Upper lobe of right lung (tissue), 1 donor: ENCODE measurements at regions not wholly inside any gene's neighbourhood (a gene's known extent, or its start where the extent isn't known, plus 50 kb on each side); places are given as distances from the start of the nearest gene placed in this dataset.
A peak's percentile ranks its signal among the peaks of the same experiment; 100 is the strongest.

Source experiments
- ATAC-seq: fragments of 200-7000 bp; cut with Tn5 transposase; one replicate; pipeline ENCODE4 v1.9.1; 2020; ENCODE audit warnings: mild to moderate bottlenecking, moderate library complexity
- DNase-seq: peaks from one replicate; pipeline ENCODE4 v3.0.0-alpha.2; 2020
- H3K27ac ChIP-seq: fragments of 200-600 bp; one replicate; pipeline ENCODE4 v1.8.0; 2022
- H3K27me3 ChIP-seq: fragments of 200-600 bp; one replicate; pipeline ENCODE4 v1.8.0; 2022; ENCODE audit warnings: mild to moderate bottlenecking
- H3K36me3 ChIP-seq: fragments of 200-600 bp; one replicate; pipeline ENCODE4 v1.8.0; 2022
- H3K4me1 ChIP-seq: fragments of 200-600 bp; one replicate; pipeline ENCODE4 v1.8.0; 2022
- H3K4me3 ChIP-seq: fragments of 200-600 bp; one replicate; pipeline ENCODE4 v1.8.0; 2022; ENCODE audit warnings: mild to moderate bottlenecking
- H3K9me3 ChIP-seq: fragments of 200-600 bp; one replicate; pipeline ENCODE4 v1.8.0; 2022
- intact Hi-C: fragments of 100-400 bp; cut with DNase I; formaldehyde crosslinking; loops from one replicate; pipeline ENCODE4 v1.11.0; 2022
- TF ChIP-seq, protein P1 (sequence below): fragments of 200-600 bp; IDR thresholded peaks from one replicate; pipeline ENCODE4 v1.8.0; 2022; ENCODE audit warnings: antibody characterized with exemption
- donor health status: DM: no; HTN: yes; CAD: no; lungs with severe emphysema.

DNA sequence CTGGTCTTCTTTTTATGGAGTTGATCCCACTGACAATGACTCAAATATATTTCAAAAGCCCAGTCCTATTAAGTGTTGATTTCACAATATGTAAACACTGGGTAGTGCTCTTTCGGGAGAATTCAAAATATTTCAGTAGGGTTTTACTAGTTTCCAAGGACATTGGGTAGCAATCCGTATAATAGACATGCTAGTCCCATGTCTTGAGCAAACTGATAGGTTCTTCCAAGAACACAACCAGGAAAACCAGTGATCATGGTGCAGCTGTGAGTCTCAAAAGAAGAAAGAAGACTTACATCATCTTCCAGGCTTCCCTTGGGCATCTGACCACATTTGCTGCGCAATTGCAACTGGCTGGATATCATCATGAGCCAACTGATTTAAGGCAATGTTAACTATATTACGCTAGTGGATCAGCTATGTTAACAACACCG lies 59.3 kb upstream of the APBB1IP start:
- TF ChIP-seq, protein P1, sequence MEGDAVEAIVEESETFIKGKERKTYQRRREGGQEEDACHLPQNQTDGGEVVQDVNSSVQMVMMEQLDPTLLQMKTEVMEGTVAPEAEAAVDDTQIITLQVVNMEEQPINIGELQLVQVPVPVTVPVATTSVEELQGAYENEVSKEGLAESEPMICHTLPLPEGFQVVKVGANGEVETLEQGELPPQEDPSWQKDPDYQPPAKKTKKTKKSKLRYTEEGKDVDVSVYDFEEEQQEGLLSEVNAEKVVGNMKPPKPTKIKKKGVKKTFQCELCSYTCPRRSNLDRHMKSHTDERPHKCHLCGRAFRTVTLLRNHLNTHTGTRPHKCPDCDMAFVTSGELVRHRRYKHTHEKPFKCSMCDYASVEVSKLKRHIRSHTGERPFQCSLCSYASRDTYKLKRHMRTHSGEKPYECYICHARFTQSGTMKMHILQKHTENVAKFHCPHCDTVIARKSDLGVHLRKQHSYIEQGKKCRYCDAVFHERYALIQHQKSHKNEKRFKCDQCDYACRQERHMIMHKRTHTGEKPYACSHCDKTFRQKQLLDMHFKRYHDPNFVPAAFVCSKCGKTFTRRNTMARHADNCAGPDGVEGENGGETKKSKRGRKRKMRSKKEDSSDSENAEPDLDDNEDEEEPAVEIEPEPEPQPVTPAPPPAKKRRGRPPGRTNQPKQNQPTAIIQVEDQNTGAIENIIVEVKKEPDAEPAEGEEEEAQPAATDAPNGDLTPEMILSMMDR, result no peak
- H3K36me3 ChIP-seq, result no peaks in the 10 kb centered on the region
- H3K4me3 ChIP-seq, result no peak overlapping the region
- ATAC-seq (peak; percentile 39), DNase-seq (no peak)
- H3K9me3 ChIP-seq, result no peaks in the 10 kb centered on the region
- intact Hi-C loops, result no loop called here
- H3K4me1 ChIP-seq, result no peaks in the 10 kb centered on the region
- no peaks in the 10 kb centered on the region for H3K27me3 ChIP-seq
- no peak overlapping the region for H3K27ac ChIP-seq

DNA sequence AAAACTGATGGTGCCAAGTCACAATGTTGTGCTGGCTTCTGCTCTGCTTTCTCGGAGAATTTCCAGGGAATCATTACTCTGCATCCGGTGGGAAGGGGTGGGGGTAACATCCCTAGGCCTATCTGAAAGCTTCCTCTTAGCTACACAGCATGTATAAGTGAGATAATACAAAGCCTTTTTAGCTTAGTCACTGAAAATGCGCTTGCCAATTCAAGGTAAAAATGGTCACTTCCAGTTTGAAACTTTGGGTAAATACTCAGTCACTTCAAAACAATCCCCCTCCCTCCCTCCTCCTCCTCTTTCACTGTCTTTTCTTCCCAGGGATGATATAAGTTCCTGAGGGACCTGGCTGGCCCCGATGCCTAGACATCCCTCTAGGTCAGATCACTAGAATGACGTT lies 57.3 kb upstream of the APBB1IP start:
- Histone ChIP-seq H3K27ac (no peak overlapping the region), H3K36me3 (no peaks in the 10 kb centered on the region), H3K4me3 (no peak overlapping the region), H3K9me3 (no peaks in the 10 kb centered on the region), H3K4me1 (no peaks in the 10 kb centered on the region), H3K27me3 (no peaks in the 10 kb centered on the region)
- ATAC-seq, result no peak
- intact Hi-C loops, result no loop called here
- DNase-seq, result no peak
- TF ChIP-seq, protein P1, result no peak

DNA sequence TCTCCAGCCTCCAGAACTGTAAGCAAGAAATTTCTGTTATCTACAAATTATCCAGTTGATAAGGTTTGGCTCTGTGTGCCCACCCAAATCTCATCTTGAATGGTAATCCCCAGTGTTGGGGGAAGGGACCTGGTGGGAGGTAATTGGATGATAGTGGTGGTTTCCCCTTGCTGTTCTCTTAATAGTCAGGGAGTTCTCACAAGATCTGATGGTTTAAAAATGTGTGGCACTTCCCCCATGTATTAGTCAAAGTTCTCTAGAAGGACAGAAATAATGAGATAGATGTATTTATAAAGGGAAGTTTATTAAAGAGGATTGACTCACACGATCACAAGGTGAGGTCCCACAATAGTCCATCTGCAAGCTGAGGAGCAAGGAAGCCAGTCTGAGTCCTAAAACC lies 56.2 kb upstream of the APBB1IP start:
- Histone ChIP-seq H3K27ac (no peak overlapping the region), H3K27me3 (no peaks in the 10 kb centered on the region), H3K36me3 (no peaks in the 10 kb centered on the region), H3K4me3 (no peak overlapping the region), H3K9me3 (no peaks in the 10 kb centered on the region), H3K4me1 (no peaks in the 10 kb centered on the region)
- TF ChIP-seq, protein P1, result no peak
- no peak for DNase-seq
- no peak for ATAC-seq
- intact Hi-C loops, result no loop called here

DNA sequence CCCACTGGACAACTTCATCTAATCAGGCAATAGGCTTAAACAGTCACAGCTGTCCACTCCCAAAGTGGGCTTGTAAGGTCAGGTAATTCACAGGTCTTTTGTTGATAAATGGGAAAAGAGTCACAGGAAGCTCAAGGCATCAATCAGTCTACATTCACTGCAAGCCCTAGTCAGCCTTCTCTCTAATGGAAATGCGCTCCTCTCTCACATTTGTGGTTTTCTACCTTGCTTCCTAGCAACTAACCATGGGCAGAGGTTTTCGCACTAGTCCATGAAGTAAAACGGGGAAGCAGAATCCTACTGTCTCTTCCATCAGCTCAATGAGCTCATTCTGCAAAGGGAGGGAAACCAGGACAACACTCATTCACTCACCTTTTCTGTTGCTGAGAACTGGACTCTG lies 53.5 kb upstream of the APBB1IP start:
- peaks cover 4% of the 10 kb centered on the region for H3K27me3 ChIP-seq
- H3K4me3 ChIP-seq, result no peak overlapping the region
- intact Hi-C loops, result no loop called here
- H3K36me3 ChIP-seq, result no peaks in the 10 kb centered on the region
- DNase-seq (no peak), ATAC-seq (no peak)
- no peaks in the 10 kb centered on the region for H3K9me3 ChIP-seq
- H3K27ac ChIP-seq, result no peak overlapping the region
- no peaks in the 10 kb centered on the region for H3K4me1 ChIP-seq
- TF ChIP-seq, protein P1, result no peak

DNA sequence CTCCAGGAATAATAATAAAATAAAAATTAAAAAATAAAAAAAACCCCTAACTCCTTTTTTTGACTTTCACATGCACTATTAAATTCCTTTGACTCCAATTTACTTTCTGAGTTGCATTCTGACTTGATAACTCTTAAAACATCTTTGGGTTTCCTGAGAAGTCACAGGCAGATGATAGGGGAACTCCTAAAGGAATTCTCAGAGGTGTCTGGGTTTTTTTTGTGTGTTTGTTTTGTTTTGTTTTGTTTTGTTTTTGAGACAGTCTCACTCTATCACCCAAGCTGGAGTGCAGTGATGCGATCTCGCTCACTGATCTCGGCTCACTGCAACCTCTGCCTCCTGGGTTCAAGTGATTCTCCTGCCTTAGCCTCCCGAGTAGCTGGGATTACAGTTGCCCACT lies 52.7 kb upstream of the APBB1IP start:
- intact Hi-C loops, result no loop called here
- Histone ChIP-seq H3K27ac (no peak overlapping the region), H3K27me3 (peaks cover 4% of the 10 kb centered on the region), H3K4me3 (no peak overlapping the region), H3K4me1 (no peaks in the 10 kb centered on the region), H3K9me3 (no peaks in the 10 kb centered on the region), H3K36me3 (no peaks in the 10 kb centered on the region)
- no peak for DNase-seq
- ATAC-seq, result no peak
- TF ChIP-seq, protein P1, result no peak

DNA sequence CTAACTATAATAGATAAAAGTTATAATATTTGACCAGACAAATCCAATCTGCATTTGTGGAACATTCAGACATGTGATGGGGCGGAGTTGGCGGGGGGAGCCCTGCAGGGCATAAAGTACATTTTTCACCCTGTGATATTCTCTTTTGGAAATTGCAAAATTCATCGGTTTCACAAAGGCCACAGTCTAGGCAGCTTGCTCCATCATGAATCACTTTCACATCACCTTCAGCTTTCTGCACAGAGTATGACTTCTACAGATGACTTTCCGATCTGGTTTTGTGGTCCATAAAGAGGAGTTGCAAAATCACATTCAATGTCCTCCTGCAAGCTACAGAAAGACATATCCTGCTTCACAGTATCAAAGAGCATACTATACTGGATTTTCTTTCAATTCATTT lies 51.4 kb upstream of the APBB1IP start:
- intact Hi-C loops, result no loop called here
- Histone ChIP-seq H3K36me3 (no peaks in the 10 kb centered on the region), H3K27ac (no peak overlapping the region), H3K4me3 (no peak overlapping the region), H3K27me3 (peaks cover 9% of the 10 kb centered on the region), H3K4me1 (no peaks in the 10 kb centered on the region), H3K9me3 (no peaks in the 10 kb centered on the region)
- TF ChIP-seq, protein P1, result no peak
- DNase-seq (no peak), ATAC-seq (peak; percentile 41)
